ENCODE measurements at regions not wholly inside any gene's neighbourhood (a gene's known extent, or its start where the extent isn't known, plus 50 kb on each side); places are given as distances from the start of the nearest gene placed in this dataset.
"Not testable (repeated sequence)": the region's sequence is repeated elsewhere in the genome, so short reads cannot be mapped to it uniquely, and the experiment has no call there.

GRCh38 chr5:101180365-101180764 lies 277.3 kb upstream of the ST8SIA4 start:
- not testable (repeated sequence) for TF ChIP-seq ZNF274 (IDR thresholded peaks at IDR 0.05; ENCODE audit: low read depth, low read length); SUZ12 (IDR thresholded peaks at IDR 0.05; ENCODE audit: extremely low read depth, insufficient read depth, insufficient read length); YY1 (IDR thresholded peaks at IDR 0.05; ENCODE audit: insufficient read depth, insufficient read length)
